ENCODE measurements at regions not wholly inside any gene's neighbourhood (a gene's known extent, or its start where the extent isn't known, plus 50 kb on each side); places are given as distances from the start of the nearest gene placed in this dataset.
"Not testable (repeated sequence)": the region's sequence is repeated elsewhere in the genome, so short reads cannot be mapped to it uniquely, and the experiment has no call there.

GRCh38 chr20:53731595-53731994 is 138.0 kb upstream of the ZNF217 start:
- intact Hi-C loops (cut with micrococcal nuclease) = no loop called here

- intact Hi-C loops (cut with micrococcal nuclease) = loop anchor here (2.0 kb wide), 1 partner anchor 22 kb away; no protein-coding TSS in a partner anchor
These were observed 134.7 kb upstream of the ZNF217 start for GRCh38 chr20:53728359-53728758.

- intact Hi-C loops (cut with micrococcal nuclease) = not testable (repeated sequence)
These were observed 133.6 kb upstream of the ZNF217 start for GRCh38 chr20:53727239-53727638.

GRCh38 chr20:53725575-53725970 is 131.9 kb upstream of the ZNF217 start:
- intact Hi-C loops (cut with micrococcal nuclease) = no loop called here

- intact Hi-C loops (cut with micrococcal nuclease) = loop anchor here (1.0 kb wide), 1 partner anchor 28 kb away; no protein-coding TSS in a partner anchor
These were observed 130.0 kb upstream of the ZNF217 start for GRCh38 chr20:53723621-53724020.

GRCh38 chr20:53723045-53723444 is 129.4 kb upstream of the ZNF217 start:
- intact Hi-C loops (cut with micrococcal nuclease) = loop anchor here (1.0 kb wide), 1 partner anchor 28 kb away; no protein-coding TSS in a partner anchor

GRCh38 chr20:53722515-53723036 is 128.9 kb upstream of the ZNF217 start:
- intact Hi-C loops (cut with micrococcal nuclease) = loop anchor here (1.0 kb wide), 1 partner anchor 29 kb away; no protein-coding TSS in a partner anchor

- intact Hi-C loops (cut with micrococcal nuclease) = loop anchor here (1.0 kb wide), 2 partner anchors 13 to 19 kb away; no protein-coding TSS in a partner anchor
These were observed 127.9 kb upstream of the ZNF217 start for GRCh38 chr20:53721445-53721963.

- intact Hi-C loops (cut with micrococcal nuclease) = not testable (repeated sequence)
These were observed 125.6 kb upstream of the ZNF217 start for GRCh38 chr20:53719171-53719803.

GRCh38 chr20:53718142-53719021 is 124.7 kb upstream of the ZNF217 start:
- intact Hi-C loops (cut with micrococcal nuclease) = no loop called here

GRCh38 chr20:53716395-53716794 is 122.8 kb upstream of the ZNF217 start:
- intact Hi-C loops (cut with micrococcal nuclease) = no loop called here

GRCh38 chr20:53714524-53714923 is 120.9 kb upstream of the ZNF217 start:
- intact Hi-C loops (cut with micrococcal nuclease) = no loop called here

- intact Hi-C loops (cut with micrococcal nuclease) = no loop called here
These were observed 119.9 kb upstream of the ZNF217 start for GRCh38 chr20:53713328-53714056.

- intact Hi-C loops (cut with micrococcal nuclease) = no loop called here
These were observed 118.8 kb upstream of the ZNF217 start for GRCh38 chr20:53712212-53712977.

- intact Hi-C loops (cut with micrococcal nuclease) = no loop called here
These were observed 117.9 kb upstream of the ZNF217 start for GRCh38 chr20:53711333-53712211.

GRCh38 chr20:53708129-53708968 is 114.7 kb upstream of the ZNF217 start:
- intact Hi-C loops (cut with micrococcal nuclease) = loop anchor here (1.0 to 2.0 kb wide), 4 partner anchors 13 to 207 kb away; no protein-coding TSS in a partner anchor

- intact Hi-C loops (cut with micrococcal nuclease) = loop anchor here (1.0 to 2.0 kb wide), 7 partner anchors 14 to 241 kb away; no protein-coding TSS in a partner anchor
These were observed 113.9 kb upstream of the ZNF217 start for GRCh38 chr20:53707371-53708055.

Measured in T-helper 1 cell treated with Interleukin-12 subunit alpha and Interleukin-12 subunit beta and Interleukin-4 antibody, amounts not matched to agents 30 ng/mL and 1 ng/mL, for 36 hours (primary cell).